GM12872 (cell line): ENCODE measurements at regions not wholly inside any gene's neighbourhood (a gene's known extent, or its start where the extent isn't known, plus 50 kb on each side); places are given as distances from the start of the nearest gene placed in this dataset.

Experiments
- TF ChIP-seq, protein P1 (sequence below): IDR thresholded peaks from 3 replicates; pipeline ENCODE4 v1.5.1; 2011; ENCODE audit warnings: low read depth, mild to moderate bottlenecking, low read length, moderate library complexity; ENCODE audit not compliant: insufficient read depth

DNA sequence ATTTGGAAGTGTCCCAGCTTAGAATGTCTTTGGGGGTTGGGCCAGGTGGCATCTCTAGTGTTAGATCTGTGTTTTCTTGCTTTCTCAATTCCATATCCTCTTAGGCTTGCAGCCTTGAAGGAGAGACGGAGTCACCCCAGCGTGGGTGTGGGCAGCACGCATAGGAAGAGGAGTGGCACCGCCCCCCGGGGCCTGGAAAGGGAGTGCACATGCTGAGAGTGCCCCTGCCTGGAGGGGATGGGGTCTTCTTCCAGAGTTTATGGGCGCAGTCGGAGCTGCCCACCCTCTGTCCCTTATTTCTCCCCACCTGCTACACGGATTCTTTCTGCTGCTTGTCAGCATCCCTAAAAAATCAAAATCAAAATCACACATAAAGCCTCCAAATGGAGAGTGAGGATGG lies 309.7 kb downstream of the QKI start:
- TF ChIP-seq, protein P1, sequence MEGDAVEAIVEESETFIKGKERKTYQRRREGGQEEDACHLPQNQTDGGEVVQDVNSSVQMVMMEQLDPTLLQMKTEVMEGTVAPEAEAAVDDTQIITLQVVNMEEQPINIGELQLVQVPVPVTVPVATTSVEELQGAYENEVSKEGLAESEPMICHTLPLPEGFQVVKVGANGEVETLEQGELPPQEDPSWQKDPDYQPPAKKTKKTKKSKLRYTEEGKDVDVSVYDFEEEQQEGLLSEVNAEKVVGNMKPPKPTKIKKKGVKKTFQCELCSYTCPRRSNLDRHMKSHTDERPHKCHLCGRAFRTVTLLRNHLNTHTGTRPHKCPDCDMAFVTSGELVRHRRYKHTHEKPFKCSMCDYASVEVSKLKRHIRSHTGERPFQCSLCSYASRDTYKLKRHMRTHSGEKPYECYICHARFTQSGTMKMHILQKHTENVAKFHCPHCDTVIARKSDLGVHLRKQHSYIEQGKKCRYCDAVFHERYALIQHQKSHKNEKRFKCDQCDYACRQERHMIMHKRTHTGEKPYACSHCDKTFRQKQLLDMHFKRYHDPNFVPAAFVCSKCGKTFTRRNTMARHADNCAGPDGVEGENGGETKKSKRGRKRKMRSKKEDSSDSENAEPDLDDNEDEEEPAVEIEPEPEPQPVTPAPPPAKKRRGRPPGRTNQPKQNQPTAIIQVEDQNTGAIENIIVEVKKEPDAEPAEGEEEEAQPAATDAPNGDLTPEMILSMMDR = no peak

DNA sequence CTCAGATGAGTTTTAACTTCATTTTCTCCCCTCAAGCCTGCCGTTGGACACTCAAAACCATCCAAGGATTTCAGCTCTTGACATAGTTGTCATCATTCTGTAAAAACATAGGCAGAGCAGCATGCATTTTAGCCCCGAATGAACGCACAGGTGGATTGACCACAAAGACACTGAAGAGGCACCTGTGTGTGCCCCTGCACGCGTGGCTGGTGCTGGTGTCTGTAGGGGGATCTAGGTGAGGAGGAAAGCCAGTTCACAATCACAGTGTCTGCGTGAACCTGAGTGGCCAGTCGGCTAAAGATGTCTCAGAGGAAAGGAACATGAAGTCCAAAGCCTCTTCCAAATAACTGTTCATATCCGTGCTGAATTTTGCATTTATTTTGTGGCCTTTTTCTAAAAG lies 309.2 kb downstream of the QKI start:
- TF ChIP-seq, protein P1 = no peak

DNA sequence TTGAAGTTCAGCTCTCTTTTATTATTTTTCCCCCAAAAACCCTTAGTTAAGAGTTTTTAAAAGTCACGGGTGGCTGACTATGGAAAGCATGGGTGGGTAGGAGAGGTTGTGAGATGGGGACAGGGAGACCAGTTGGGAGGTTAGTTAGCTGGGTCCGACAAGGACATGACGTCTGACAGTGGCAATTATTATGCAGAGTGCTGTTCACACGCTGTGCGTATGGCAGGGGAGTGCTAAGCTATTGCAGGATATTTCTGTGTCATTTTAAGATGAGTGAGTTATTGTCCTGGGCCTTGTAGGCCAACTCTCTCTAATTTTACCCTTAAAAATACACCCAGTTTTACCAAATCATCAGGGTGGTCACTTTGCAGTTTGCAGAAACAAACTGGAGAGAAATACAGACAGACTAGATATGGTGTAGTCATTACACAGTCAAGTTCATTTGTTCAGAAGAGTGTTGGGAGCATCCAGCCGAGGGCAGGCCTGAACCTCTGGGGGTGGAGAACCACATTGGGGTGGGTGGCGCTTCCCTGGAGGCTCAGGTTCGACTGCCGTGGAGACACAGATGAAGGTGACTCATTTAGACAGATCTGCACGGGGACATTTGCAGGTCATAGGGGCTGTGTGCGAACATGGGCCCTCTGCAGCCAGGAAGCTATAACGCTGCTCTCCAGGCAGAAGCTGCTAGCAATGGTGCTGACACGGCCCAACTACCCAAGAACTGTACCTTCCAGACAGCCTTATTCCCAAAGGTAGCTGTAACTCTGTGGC lies 307.6 kb downstream of the QKI start:
- TF ChIP-seq, protein P1 = no peak

DNA sequence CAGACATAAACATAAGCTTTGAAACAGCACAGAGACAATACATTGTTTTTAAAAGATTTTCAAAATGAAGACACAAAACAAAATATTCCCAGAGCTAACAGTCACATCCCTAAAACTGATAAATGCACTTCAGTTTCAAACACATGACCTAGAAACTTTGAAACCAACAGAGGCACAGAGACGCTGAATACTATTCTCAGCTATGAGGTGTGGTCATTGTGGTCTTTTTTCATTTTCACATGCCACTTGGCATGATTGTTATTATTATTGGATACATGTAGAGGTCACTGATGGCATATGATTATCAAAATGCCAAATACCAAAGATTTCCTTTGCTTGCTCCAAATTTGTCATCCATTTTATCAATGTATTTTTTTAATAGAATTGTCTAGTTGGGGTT lies 306.9 kb downstream of the QKI start:
- TF ChIP-seq, protein P1 = no peak

DNA sequence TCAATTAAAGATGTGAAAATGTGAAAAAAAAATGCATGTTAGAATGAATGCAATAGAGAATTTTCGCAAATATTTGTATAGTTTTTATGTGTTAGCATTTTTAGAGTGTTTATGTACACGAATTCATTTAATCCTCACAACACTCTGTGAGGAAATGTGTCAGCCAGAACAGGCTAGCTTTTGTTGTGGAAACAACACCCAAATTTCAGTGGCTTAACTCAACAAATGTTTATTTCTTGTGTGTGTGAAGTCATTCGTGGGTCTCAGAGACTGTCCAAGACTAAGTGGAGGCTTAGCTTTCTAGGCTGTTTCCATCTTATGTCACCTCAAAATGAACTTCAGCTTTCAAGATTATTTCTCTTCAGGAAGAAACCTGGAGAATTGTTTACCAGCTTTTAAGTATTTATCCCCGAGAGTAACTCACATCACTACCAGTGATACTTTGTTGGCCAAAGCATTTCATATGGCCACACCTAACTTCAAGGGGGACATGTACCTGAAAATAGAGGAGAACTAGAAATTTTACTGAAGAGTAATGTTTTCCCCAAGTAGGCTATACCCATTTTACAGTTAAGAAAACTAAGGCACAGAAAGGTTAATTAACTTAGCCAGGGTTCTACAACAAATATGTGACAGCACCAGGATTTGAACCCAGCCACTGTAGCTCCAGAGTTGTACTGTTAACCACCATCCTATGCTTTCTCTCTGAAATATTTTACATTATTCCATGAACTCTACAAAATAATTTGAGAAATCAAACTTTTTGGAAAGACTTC lies 306.1 kb downstream of the QKI start:
- TF ChIP-seq, protein P1 = no peak

DNA sequence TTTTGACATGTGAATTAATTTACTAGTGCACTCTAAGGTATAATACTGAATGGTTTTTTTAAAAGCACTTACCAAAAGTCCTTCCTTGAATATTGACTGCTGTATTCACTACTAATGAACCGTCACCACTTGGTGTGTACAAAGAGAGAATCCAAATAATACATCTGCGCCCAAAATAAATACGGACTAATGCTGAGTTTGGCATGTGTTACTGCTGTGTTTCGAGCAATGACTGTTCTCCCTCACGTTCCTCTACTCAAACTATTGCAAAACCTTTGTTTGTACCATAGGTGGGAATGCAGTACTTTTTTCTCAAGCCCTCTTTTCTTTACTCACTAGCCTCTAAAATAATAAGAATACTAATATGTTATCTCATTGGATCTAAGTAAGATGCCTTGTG lies 305.5 kb downstream of the QKI start:
- TF ChIP-seq, protein P1 = no peak

DNA sequence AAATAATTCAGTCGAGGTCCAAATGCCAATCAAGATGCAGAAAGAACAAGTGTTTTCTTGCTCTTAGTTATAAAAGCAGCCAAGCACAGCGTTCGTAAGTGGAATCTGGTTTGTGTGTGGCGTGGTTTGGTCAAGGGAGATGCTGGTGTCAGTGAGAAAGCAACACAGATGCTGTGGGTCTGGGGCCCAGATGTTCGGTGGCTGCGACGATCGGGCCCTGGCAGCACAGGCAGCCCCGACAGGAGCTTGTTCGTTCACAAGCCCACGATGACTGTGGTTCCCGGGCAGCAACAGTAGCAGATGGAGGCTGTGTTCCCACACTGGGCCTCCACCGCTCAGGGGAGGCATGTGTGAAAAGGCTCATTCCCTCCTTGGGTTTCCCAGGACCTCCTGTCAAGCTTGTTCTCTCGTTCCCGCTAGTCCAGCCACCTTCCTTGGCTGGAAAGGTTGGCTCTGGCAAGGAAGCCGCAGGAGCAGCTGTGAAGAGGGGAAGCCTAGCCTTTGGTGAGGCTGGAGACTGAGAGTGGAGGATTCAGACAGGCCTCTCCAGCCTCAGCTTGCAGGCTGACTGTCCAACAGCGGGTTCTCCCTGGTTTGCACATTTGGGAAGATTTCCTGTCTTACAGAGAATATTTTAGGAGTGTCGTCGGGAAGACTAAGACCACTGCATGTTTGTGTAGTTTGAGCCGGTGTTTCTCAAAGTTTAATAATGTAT lies 304.7 kb downstream of the QKI start:
- TF ChIP-seq, protein P1 = no peak
